ENCODE measurements at regions not wholly inside any gene's neighbourhood (a gene's known extent, or its start where the extent isn't known, plus 50 kb on each side); places are given as distances from the start of the nearest gene placed in this dataset.
"Not testable (repeated sequence)": the region's sequence is repeated elsewhere in the genome, so short reads cannot be mapped to it uniquely, and the experiment has no call there.

DNA sequence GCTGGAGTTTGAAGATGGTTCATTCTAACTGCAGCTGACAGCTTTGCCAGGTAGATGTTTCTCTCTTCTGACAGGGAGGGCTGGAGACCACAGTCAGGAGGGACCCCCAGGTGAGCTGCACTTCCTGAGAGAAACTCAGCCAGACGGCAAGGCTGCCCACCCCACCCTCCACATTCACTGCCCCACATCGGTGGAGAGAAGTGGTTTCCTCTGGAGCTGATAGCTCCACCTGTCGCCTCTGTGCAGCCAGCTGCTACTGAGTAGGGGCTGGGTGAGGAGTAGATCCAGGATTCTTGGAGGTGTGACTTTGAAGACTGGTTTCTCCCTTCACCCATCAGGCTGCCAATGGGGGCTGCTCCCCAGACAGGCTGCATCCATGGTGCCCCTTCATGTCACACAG is 175.0 kb downstream of the CARTPT start:
- Histone ChIP-seq H3K4me3 (no peak overlapping the region), H3K27ac (no peak overlapping the region)

DNA sequence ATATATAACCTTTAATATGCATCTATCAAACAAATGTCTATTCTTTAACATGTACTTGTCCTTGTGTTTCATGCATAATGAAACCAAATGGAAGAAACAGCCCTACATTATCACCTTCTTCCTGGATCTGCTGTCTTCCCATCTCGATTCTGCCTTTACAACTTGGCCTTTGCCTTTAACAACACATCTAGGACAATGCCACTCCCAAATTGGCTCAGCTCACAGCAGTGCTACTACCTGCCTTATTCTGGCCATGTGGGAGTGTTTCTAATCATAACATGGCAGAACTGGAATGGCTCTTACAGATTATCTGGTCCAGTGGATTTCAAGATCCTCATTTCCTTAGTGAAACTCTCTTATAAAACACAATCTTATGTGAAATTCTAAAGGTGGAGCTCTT is 176.5 kb downstream of the CARTPT start:
- Histone ChIP-seq H3K27ac (no peak overlapping the region), H3K4me3 (no peak overlapping the region)

DNA sequence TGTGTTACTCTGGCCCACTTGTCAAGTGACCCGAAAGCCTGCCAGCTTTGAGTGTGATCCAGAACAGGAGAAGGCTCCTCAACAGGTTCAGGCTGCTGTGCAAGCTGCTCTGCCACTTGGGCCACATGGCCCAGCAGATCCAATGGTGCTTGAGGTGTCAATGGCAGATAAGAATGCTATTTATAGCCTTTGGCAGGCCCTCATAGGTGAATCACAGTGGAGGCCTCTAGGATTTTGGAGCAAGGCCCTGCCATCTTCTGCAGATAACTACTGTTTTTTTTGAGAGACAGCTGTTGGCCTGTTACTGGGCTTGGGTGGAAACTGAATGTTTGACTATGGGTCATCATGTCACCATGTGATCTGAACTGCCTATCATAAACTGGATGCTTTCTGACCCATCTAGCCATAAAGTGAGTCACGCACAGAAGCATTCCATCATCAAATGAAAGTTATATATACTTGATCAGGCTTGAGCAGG is 180.8 kb downstream of the CARTPT start:
- no peak overlapping the region for H3K4me3 ChIP-seq
- H3K27ac ChIP-seq = no peak overlapping the region

DNA sequence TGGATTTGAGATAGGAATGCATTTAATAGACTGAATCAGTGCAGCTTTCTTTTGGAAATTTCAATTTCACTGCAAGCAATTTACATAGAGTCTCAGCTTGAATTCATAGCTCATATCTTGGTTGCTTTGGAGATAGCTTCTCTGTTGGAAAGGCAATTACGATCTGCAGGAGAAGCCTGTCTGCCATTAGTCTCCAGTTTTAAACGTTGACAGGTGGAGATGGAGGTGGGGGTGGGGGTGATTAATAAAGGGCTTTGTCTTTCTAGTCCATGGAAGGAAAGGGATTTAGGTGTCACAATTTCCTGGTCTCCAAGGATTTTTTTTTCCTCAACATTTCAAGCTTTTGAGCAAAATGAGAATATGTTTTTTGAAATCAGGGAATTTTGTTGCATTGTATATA is 184.7 kb downstream of the CARTPT start:
- H3K4me3 ChIP-seq = no peak overlapping the region
- H3K27ac ChIP-seq = no peak overlapping the region

DNA sequence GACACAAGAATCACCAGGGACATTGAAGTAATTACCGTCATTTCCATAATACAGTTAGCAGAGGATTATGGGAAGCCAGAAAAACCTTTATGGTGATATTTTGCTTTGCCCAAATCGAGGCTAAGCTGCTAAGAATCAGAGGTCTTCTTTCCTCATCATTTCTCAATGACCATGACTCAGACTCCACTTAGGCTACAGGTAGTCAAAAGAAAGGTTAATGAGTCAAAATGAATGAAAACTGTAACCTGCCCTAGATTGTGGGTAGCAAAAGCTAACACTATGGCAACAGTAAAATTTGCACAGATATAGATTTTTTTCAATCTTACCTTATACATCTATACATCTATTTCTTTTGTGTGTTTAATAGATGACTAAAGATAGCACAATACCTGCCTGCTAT is 185.8 kb downstream of the CARTPT start:
- H3K27ac ChIP-seq = no peak overlapping the region
- H3K4me3 ChIP-seq = no peak overlapping the region

GRCh38 chr5:71905834-71906711 is 187.0 kb downstream of the CARTPT start:
- no peak overlapping the region for H3K4me3 ChIP-seq
- H3K27ac ChIP-seq = no peak overlapping the region

DNA sequence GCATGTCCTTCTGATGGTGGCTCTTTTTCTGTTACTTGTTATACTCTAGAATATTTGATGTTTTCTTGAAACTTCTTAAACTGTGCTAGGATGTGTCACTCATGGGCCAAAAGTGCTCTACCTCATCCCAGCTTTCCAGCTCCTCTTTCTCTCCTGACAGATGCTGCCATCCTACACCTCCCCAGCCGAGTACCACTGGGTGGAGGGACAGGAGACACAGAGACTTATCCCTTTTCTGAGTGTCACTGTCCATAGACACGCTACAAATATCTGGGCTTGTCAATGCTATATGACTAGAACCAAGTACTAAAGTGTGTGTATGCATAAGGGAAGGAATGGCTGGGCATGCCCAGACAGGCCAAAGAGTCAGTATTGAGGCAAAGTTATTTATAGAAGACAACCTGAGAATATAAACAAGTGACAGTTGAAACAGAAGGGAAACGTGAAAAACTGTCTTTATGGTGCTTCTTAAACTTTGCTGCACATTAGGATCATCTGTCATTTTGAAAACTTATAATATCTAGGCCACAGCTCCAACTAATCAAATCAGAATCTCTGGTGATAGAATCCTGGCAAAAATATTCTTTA is 188.0 kb downstream of the CARTPT start:
- Histone ChIP-seq H3K27ac (no peak overlapping the region), H3K4me3 (no peak overlapping the region)

DNA sequence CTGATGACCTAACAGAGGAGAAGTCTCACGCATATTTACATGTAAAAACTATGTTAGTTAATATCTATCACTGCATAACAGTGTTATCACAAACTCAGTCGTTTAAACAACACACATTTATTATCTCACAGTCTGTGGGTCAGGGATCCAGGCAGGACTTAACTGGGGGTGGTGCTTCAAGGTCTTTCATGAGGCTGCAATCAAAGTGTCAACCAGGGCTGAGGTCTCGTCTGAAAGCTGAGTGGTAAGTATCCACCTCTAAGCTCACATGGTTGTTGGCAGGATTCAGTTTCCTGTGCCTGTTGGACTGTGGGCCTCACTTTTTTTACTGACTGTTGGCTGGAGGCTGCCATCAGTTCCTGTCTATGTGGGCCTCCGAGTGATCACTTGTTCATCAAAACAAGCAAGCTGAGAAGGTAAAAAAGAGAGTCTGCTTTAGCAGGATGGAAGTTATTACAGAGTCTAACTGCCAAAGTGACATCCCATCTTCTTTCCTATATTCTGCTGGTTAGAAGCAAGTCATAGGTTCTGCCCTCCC is 188.6 kb downstream of the CARTPT start:
- no peak overlapping the region for H3K27ac ChIP-seq
- H3K4me3 ChIP-seq = no peak overlapping the region

GRCh38 chr5:71910741-71911140 is 191.7 kb downstream of the CARTPT start:
- H3K27ac ChIP-seq = no peak overlapping the region
- no peak overlapping the region for H3K4me3 ChIP-seq

DNA sequence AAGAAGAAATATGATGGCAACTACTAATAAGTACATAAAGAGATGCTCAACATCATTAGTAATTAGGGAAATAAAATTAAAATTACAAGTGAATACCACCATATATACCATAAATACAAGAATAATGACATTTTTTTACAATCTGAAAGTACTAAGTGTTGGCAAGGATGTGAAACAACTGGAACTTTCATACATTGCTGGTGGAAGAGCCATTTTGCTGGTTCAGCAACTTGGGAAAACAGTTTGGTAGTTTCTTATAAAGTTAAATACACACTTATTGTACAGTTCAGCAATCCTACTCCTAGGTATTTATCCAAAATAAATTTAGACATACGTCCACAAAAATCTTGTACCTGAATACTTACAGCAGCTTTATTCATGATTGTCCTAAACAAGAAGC is 192.9 kb downstream of the CARTPT start:
- H3K4me3 ChIP-seq = no peak overlapping the region

DNA sequence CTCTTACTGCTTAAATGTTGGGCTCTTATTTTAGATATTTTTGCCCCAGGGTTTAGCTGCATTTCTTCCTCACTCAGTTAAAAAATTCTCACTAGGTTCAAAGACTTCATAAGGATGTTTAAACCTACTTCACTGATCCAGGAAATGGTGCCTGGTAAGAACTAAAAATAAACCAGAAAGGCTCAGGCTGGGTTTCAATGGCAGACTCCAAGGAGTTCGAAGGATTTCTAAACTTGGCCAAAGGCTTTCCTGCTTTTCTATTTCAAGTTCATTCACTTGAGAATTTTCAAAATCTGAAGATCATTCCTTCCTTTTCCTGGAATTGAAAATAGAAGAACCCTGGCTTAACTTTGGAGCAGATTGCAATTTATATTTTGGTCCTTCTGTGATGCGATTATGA is 193.0 kb upstream of the MAP1B start:
- H3K4me3 ChIP-seq = no peak overlapping the region
- no peak overlapping the region for H3K27ac ChIP-seq

More for the DNA sequence above, 192.9 kb downstream of the CARTPT start:
- H3K27ac ChIP-seq = no peak overlapping the region

GRCh38 chr5:71922584-71923106 is 184.6 kb upstream of the MAP1B start:
- H3K4me3 ChIP-seq = no peak overlapping the region
- H3K27ac ChIP-seq = no peak overlapping the region

DNA sequence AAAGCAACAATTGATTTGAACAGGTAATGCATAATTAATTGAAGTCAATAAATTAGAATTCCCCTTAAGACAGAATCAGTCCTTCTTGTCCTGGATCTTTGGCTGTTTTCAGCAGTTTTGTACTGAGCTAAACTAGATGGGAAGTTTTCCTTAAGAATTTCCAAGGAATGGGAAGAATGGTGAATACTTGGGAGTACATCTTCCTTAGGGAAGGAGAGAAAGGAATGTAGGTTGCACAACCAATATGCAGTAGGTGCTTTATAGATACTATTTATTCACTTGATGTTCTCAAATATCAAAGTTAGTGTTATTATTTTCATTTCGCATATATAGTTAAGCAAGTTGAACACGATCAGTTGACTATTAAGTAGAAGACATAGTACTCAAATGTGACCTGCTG is 183.5 kb upstream of the MAP1B start:
- Histone ChIP-seq H3K4me3 (no peak overlapping the region), H3K27ac (no peak overlapping the region)

DNA sequence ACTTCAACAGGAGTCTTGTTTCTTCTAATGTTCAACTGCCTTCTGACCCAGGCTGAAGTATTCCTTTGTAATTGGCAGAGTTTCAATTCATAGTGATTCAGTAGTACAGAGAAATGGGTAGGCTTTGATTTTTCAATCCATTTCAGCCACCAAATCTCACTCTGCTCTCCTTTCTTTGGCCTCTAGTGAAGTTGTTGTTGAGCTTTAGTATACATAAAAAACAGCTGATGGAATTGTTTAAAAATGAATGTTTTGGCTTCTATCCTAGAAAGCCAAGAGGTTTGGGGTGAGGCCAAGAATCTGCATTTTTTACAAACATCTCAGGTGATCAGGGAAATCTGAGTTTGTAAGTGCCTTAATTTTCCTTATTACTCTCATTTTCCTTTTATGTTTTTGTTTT is 182.9 kb upstream of the MAP1B start:
- Histone ChIP-seq H3K27ac (no peak overlapping the region), H3K4me3 (no peak overlapping the region)

GRCh38 chr5:71924980-71925379 is 182.3 kb upstream of the MAP1B start:
- H3K27ac ChIP-seq = peak overlapping the region in 1 of 21 experiments; percentile 36
- H3K4me3 ChIP-seq = no peak overlapping the region

- Histone ChIP-seq H3K27ac (peak overlapping the region in 4 of 21 experiments; percentile 10 to 61 (median 26)), H3K4me3 (no peak overlapping the region)
Measured at GRCh38 chr5:71925608-71926091, 181.6 kb upstream of the MAP1B start.

DNA sequence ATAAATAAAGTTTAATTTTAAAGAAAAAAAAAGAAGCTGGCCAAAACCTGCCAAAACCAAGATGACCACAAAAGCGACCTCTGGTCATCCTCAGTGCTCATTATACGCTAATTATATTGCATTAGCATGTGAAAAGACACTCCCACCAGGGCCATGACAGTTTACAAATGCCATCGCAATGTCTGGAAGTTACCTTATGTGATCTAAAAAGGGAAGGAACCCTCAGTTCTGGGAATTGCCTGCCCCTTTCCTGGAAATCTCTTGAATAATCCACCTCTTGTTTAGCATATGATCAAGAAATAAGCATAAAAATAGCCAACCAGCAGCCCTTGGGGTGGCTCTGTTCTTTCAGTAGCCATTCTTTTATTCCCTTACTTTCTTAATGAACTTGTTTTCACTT is 178.3 kb upstream of the MAP1B start:
- Histone ChIP-seq H3K27ac (no peak overlapping the region), H3K4me3 (no peak overlapping the region)

- H3K27ac ChIP-seq, H3K4me3 ChIP-seq: not testable (repeated sequence)
Measured at GRCh38 chr5:71930554-71930953, 176.7 kb upstream of the MAP1B start.

GRCh38 chr5:71932131-71932654 is 175.1 kb upstream of the MAP1B start:
- peak overlapping the region in 2 of 21 experiments; percentile 10 to 34 for H3K27ac ChIP-seq
- no peak overlapping the region for H3K4me3 ChIP-seq

DNA sequence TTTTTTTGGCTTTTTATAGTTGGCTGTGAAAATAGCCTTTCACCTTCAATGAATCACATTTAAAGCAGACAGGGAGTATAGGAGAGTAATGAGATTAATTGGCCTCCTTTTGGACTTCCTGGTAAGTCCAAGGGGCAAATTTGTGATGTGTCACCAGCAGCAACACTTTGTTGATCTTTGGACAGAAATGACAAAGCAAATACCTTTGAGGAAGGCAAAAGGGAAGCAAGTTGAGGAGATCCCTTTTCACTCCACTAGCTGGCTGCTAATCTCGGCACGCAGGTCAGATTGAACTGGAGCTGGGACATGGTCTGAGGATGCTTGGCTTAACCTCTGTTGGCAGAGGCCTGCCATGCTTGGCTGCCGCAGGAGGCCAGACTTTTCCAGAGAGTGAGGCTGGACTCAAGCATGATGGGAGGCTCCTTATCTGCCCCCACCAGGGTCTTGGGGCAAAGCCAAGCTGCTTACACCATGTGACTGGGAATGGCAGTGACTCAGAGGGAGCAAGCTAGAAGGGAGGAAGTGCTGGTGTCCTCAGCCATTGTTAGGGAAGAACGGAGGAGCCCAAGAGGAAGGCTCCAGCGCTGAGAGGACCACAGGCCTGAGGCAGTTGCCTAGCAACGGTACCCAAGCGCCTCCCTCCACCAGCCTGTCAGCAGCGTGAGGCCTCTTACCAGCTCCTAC is 174.5 kb upstream of the MAP1B start:
- H3K4me3 ChIP-seq = no peak overlapping the region
- H3K27ac ChIP-seq = peak overlapping the region in 6 of 21 experiments; percentile 12 to 75 (median 32)

All from skin epidermis (tissue), 12 donors.